RWPE2 (cell line): ENCODE measurements at regions not wholly inside any gene's neighbourhood (a gene's known extent, or its start where the extent isn't known, plus 50 kb on each side); places are given as distances from the start of the nearest gene placed in this dataset.

ENCODE experiments used
- ATAC-seq: fragments of 200-7000 bp; cut with Tn5 transposase; 3 replicates; pipeline ENCODE4 v1.9.1; 2021; ENCODE audit warnings: low read depth
- DNase-seq: peaks from one replicate; pipeline ENCODE4 v3.0.0-alpha.2; 2020; ENCODE audit warnings: low spot score
- H3K27ac ChIP-seq: fragments of 450-650 bp; 2 replicates; pipeline ENCODE4 v1.5.1; 2017; ENCODE audit warnings: mild to moderate bottlenecking; ENCODE audit not compliant: poor library complexity, severe bottlenecking
- H3K27me3 ChIP-seq: fragments of 250-450 bp; sonication (Bioruptor Pico); 2 replicates; pipeline ENCODE4 v1.5.1; 2021; ENCODE audit warnings: mild to moderate bottlenecking, moderate library complexity; ENCODE audit not compliant: insufficient read depth, poor library complexity, severe bottlenecking
- H3K36me3 ChIP-seq: fragments of 250-450 bp; sonication (Bioruptor Pico); 2 replicates; pipeline ENCODE4 v1.5.1; 2020; ENCODE audit warnings: low read depth, mild to moderate bottlenecking, moderate library complexity
- H3K4me1 ChIP-seq: fragments of 250-450 bp; sonication (Bioruptor Pico); 2 replicates; pipeline ENCODE4 v1.5.1; 2021; ENCODE audit warnings: mild to moderate bottlenecking, moderate library complexity; ENCODE audit not compliant: insufficient read depth, poor library complexity, severe bottlenecking
- H3K4me3 ChIP-seq: fragments of 250-450 bp; sonication (Bioruptor Pico); 2 replicates; pipeline ENCODE4 v1.5.1; 2021; ENCODE audit warnings: mild to moderate bottlenecking, moderate library complexity; ENCODE audit not compliant: severe bottlenecking
- H3K9me3 ChIP-seq: fragments of 250-450 bp; sonication (Bioruptor Pico); 2 replicates; pipeline ENCODE4 v1.5.1; 2021; ENCODE audit warnings: mild to moderate bottlenecking, moderate library complexity; ENCODE audit not compliant: severe bottlenecking
- TF ChIP-seq, protein P1 (sequence below): fragments of 450-650 bp; IDR thresholded peaks from one replicate; pipeline ENCODE4 v1.5.1; 2017; ENCODE audit warnings: mild to moderate bottlenecking, moderate library complexity; ENCODE audit not compliant: poor library complexity, severe bottlenecking

DNA sequence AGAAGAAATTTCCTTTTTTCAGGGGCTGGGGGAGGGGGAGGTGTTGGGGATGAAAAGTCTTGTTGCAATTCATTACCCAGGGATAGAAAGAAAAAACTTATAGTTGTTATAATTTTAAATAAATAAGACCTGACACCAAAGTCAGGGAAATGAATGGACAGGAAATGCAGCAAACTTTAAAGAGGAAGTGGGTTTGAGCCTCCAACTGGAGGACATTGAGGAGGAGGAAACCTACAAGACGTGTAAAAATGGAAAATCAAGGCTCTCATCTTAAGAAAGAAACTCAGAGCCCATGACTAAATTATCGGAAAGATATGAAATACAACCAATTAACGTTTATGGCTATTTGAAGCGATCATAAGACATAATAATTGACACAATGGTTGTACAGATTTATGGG, 54.4 kb downstream of the NIBAN1 start:
- H3K27me3 ChIP-seq = no peaks in the 10 kb centered on the region
- no peak overlapping the region for H3K4me3 ChIP-seq
- no peaks in the 10 kb centered on the region for H3K4me1 ChIP-seq
- ATAC-seq (no peak), DNase-seq (no peak)
- no peaks in the 10 kb centered on the region for H3K9me3 ChIP-seq
- no peaks in the 10 kb centered on the region for H3K36me3 ChIP-seq
- TF ChIP-seq, protein P1, sequence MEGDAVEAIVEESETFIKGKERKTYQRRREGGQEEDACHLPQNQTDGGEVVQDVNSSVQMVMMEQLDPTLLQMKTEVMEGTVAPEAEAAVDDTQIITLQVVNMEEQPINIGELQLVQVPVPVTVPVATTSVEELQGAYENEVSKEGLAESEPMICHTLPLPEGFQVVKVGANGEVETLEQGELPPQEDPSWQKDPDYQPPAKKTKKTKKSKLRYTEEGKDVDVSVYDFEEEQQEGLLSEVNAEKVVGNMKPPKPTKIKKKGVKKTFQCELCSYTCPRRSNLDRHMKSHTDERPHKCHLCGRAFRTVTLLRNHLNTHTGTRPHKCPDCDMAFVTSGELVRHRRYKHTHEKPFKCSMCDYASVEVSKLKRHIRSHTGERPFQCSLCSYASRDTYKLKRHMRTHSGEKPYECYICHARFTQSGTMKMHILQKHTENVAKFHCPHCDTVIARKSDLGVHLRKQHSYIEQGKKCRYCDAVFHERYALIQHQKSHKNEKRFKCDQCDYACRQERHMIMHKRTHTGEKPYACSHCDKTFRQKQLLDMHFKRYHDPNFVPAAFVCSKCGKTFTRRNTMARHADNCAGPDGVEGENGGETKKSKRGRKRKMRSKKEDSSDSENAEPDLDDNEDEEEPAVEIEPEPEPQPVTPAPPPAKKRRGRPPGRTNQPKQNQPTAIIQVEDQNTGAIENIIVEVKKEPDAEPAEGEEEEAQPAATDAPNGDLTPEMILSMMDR = no peak
- no peak overlapping the region for H3K27ac ChIP-seq

DNA sequence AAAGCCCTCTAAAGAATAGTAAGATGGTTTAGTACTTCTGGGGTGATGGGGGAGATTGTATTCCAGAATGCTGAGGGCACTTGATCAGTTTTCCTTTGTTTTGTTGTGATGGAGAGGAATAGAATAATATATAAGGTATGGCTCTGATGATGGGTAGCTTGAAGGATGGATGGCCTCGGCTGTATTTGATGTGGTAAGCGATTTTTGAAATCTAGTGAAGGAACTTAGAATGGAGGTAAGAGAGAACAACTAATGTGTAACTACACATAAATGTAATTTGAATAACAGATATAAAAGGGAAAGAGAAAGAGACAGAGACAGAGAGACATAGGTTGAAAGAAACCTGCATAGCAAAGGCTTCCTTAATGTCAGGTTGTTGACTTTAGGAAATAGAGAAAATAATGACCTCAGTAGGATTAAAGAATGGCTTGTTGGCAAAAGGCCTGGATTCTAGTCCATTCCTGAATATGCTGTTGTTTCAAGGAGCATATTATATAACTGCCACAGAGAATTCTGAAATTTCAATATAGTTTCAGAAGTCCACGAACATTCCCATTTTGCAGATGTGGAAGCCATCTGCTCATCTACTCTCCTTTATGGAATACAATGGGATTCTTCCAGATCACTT, 58.7 kb downstream of the NIBAN1 start:
- DNase-seq = no peak
- Histone ChIP-seq H3K36me3 (no peaks in the 10 kb centered on the region), H3K27me3 (no peaks in the 10 kb centered on the region), H3K27ac (no peak overlapping the region), H3K4me3 (no peak overlapping the region), H3K9me3 (no peaks in the 10 kb centered on the region), H3K4me1 (no peaks in the 10 kb centered on the region)
- ATAC-seq = no peak
- TF ChIP-seq, protein P1 = no peak

DNA sequence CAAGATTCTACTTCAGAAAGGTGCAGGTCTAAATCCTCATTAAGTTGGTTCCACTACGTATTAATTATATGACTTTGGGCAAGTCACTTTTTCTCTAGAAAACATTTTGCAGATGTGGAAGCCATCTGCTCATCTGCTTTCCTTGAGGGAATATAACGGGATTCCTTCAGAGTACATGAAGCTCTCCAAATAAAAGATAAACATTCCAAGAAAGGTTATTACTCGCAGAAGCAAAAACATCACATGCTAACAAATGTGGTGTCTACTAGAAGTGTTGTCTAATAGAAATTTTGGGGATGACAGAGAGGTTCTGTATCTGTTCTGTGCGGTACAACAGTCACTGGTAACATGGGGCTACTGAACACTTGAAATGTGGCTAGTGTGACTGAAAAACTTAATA, 60.2 kb downstream of the NIBAN1 start:
- Histone ChIP-seq H3K9me3 (no peaks in the 10 kb centered on the region), H3K27ac (no peak overlapping the region), H3K4me1 (no peaks in the 10 kb centered on the region), H3K27me3 (no peaks in the 10 kb centered on the region), H3K36me3 (no peaks in the 10 kb centered on the region), H3K4me3 (no peak overlapping the region)
- TF ChIP-seq, protein P1 = no peak
- no peak for DNase-seq
- no peak for ATAC-seq

DNA sequence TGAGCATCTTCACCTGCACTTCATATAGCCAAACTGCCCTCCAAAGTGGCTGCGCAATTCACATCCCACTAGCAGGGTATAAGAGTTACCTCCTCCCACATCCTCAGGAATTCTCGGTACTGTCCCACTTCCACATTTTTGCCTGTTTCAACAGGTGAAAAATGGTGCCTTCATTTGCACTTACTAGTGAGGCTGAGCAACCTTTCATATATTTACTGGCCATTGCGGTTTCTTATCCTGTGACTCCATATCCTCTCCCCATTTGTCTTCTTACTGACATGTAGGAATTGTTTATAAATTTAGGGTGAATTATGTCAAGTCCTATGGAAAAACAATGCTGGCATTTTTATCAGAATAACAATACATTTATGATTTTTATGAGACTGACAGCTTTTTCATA, 61.9 kb downstream of the NIBAN1 start:
- no peak overlapping the region for H3K27ac ChIP-seq
- TF ChIP-seq, protein P1 = no peak
- ATAC-seq = no peak
- no peaks in the 10 kb centered on the region for H3K27me3 ChIP-seq
- no peaks in the 10 kb centered on the region for H3K9me3 ChIP-seq
- no peaks in the 10 kb centered on the region for H3K36me3 ChIP-seq
- no peak for DNase-seq
- H3K4me3 ChIP-seq = no peak overlapping the region
- H3K4me1 ChIP-seq = no peaks in the 10 kb centered on the region

DNA sequence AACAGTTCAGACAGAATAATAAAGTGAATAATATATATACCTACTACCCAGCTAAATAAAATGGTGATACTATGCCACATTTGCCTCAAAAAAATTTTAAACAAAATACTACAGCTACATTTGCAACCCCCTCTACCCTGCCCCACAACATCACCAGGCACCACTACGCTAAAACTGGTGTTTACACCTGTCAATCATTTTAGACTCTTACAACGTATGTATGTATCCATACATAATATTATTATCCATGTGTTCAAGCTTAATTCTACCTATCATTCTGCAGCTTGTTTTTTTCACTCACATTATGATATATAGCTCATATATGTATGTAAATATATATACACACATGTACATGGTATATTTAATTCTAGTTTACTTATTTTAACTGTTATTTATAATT, 62.5 kb downstream of the NIBAN1 start:
- H3K4me1 ChIP-seq = peaks cover 2% of the 10 kb centered on the region
- no peak overlapping the region for H3K4me3 ChIP-seq
- H3K36me3 ChIP-seq = no peaks in the 10 kb centered on the region
- TF ChIP-seq, protein P1 = no peak
- no peaks in the 10 kb centered on the region for H3K27me3 ChIP-seq
- no peak for ATAC-seq
- H3K27ac ChIP-seq = no peak overlapping the region
- H3K9me3 ChIP-seq = no peaks in the 10 kb centered on the region
- DNase-seq = no peak
